ENCODE measurements at regions not wholly inside any gene's neighbourhood (a gene's known extent, or its start where the extent isn't known, plus 50 kb on each side); places are given as distances from the start of the nearest gene placed in this dataset.
"Not testable (repeated sequence)": the region's sequence is repeated elsewhere in the genome, so short reads cannot be mapped to it uniquely, and the experiment has no call there.

GRCh38 chr2:125711075-125711474, 944.9 kb upstream of the GYPC start:
- no peak for DNase-seq (ENCODE audit: low spot score)

GRCh38 chr2:125713533-125713932, 942.4 kb upstream of the GYPC start:
- DNase-seq (ENCODE audit: low spot score), result no peak

GRCh38 chr2:125721072-125721721, 934.8 kb upstream of the GYPC start:
- no peak for DNase-seq (ENCODE audit: low spot score)

- no peak for DNase-seq (ENCODE audit: low spot score)
Observed at GRCh38 chr2:125730921-125731320, 925.0 kb upstream of the GYPC start.

GRCh38 chr2:125736306-125736705, 919.7 kb upstream of the GYPC start:
- DNase-seq (ENCODE audit: low spot score), result no peak

- DNase-seq (ENCODE audit: low spot score), result peak; percentile 28
Observed at GRCh38 chr2:125745514-125745913, 910.4 kb upstream of the GYPC start.

- peak; percentile 11 for DNase-seq (ENCODE audit: low spot score)
Observed at GRCh38 chr2:125746321-125747164, 909.4 kb upstream of the GYPC start.

- no peak for DNase-seq (ENCODE audit: low spot score)
Observed at GRCh38 chr2:125747165-125747425, 908.9 kb upstream of the GYPC start.

- no peak for DNase-seq (ENCODE audit: low spot score)
Observed at GRCh38 chr2:125756431-125756830, 899.5 kb upstream of the GYPC start.

- DNase-seq (ENCODE audit: low spot score), result no peak
Observed at GRCh38 chr2:125796784-125797183, 859.2 kb upstream of the GYPC start.

GRCh38 chr2:125797192-125797591, 858.8 kb upstream of the GYPC start:
- DNase-seq (ENCODE audit: low spot score), result no peak

- DNase-seq (ENCODE audit: low spot score), result no peak
Observed at GRCh38 chr2:125822746-125823145, 833.2 kb upstream of the GYPC start.

- not testable (repeated sequence) for DNase-seq (ENCODE audit: low spot score)
Observed at GRCh38 chr2:125825781-125826180, 830.2 kb upstream of the GYPC start.

GRCh38 chr2:125837128-125837527, 818.8 kb upstream of the GYPC start:
- no peak for DNase-seq (ENCODE audit: low spot score)

- DNase-seq (ENCODE audit: low spot score), result no peak
Observed at GRCh38 chr2:125837611-125838010, 818.3 kb upstream of the GYPC start.

- DNase-seq (ENCODE audit: low spot score), result no peak
Observed at GRCh38 chr2:125839945-125840344, 816.0 kb upstream of the GYPC start.

- no peak for DNase-seq (ENCODE audit: low spot score)
Observed at GRCh38 chr2:125842041-125842440, 813.9 kb upstream of the GYPC start.

GRCh38 chr2:125850541-125850940, 805.4 kb upstream of the GYPC start:
- no peak for DNase-seq (ENCODE audit: low spot score)

GRCh38 chr2:125852364-125852763, 803.6 kb upstream of the GYPC start:
- DNase-seq (ENCODE audit: low spot score), result no peak

- DNase-seq (ENCODE audit: low spot score), result no peak
Observed at GRCh38 chr2:125853626-125854025, 802.3 kb upstream of the GYPC start.

- DNase-seq (ENCODE audit: low spot score), result no peak
Observed at GRCh38 chr2:125855204-125855603, 800.8 kb upstream of the GYPC start.

GRCh38 chr2:125857971-125858794, 797.8 kb upstream of the GYPC start:
- no peak for DNase-seq (ENCODE audit: low spot score)

- DNase-seq (ENCODE audit: low spot score), result no peak
Observed at GRCh38 chr2:125861461-125861860, 794.5 kb upstream of the GYPC start.
